Peyer's patch (tissue), 4 donors: ENCODE measurements at regions not wholly inside any gene's neighbourhood (a gene's known extent, or its start where the extent isn't known, plus 50 kb on each side); places are given as distances from the start of the nearest gene placed in this dataset.

Experiments
- DNase-seq, 3 donors: peaks; one replicate each; pipeline ENCODE4 v3.0.0-alpha.2; 2017 to 2019
- H3K27ac ChIP-seq, 4 donors: fragments of 200-600 bp; sonication (generic); one replicate each; pipeline ENCODE4 v1.5.1; 2016 to 2019
- H3K27me3 ChIP-seq, 2 donors: fragments of 200-600 bp; sonication (generic); one replicate each; pipeline ENCODE4 v1.5.1; 2019
- H3K36me3 ChIP-seq, 3 donors: fragments of 200-600 bp; sonication (generic); one replicate each; pipeline ENCODE4 v1.5.1; 2016 to 2019
- H3K4me1 ChIP-seq, 4 donors: fragments of 200-600 bp; sonication (generic); one replicate each; pipeline ENCODE4 v1.5.1; 2016 to 2019
- H3K4me3 ChIP-seq, 4 donors: fragments of 200-600 bp; sonication (generic); 1 replicate in 3 of 4; 2 replicates in 1 of 4; pipeline ENCODE4 v1.5.1; 2016 to 2019; ENCODE audit warnings: mild to moderate bottlenecking in 1 of 4
- H3K9me3 ChIP-seq, 4 donors: fragments of 200-600 bp; sonication (generic); one replicate each; pipeline ENCODE4 v1.5.1; 2016 to 2019; ENCODE audit warnings: mild to moderate bottlenecking in 1 of 4
- CTCF ChIP-seq, 6 experiments: fragments of 450-650 bp in 4 of 6; fragments of 200-600 bp in 2 of 6; sonication (generic) in 1 of 6; IDR thresholded peaks; one replicate each; pipeline ENCODE4 v1.5.1; 2017 to 2019; ENCODE audit warnings: antibody characterized with exemption in 6 of 6, mild to moderate bottlenecking in 3 of 6, moderate library complexity in 1 of 6
- POLR2A ChIP-seq, 2 donors: fragments of 450-650 bp; IDR thresholded peaks; one replicate each; pipeline ENCODE4 v1.5.1; 2017; ENCODE audit warnings: antibody characterized with exemption in 2 of 2, mild to moderate bottlenecking in 2 of 2, moderate library complexity in 2 of 2

- Histone ChIP-seq H3K27me3 (no peaks in the 10 kb centered on the region), H3K9me3 (no peaks in the 10 kb centered on the region), H3K4me3 (no peak overlapping the region), H3K27ac (peak overlapping the region in 1 of 4 donors; percentile 0), H3K36me3 (no peaks in the 10 kb centered on the region), H3K4me1 (peaks cover 0 to 43% (median 3%) of the 10 kb centered on the region in 4 donors)
- DNase-seq, result no peak
- TF ChIP-seq POLR2A (IDR thresholded peaks at IDR 0.05) (no peak), CTCF (IDR thresholded peaks at IDR 0.05) (no peak)
Observed at GRCh38 chr2:204110751-204111516, 174.4 kb downstream of the ICOS start.

- H3K9me3 ChIP-seq, result no peaks in the 10 kb centered on the region
- TF ChIP-seq CTCF (IDR thresholded peaks at IDR 0.05) (no peak), POLR2A (IDR thresholded peaks at IDR 0.05) (no peak)
- peaks cover 0 to 46% (median 3%) of the 10 kb centered on the region in 4 donors for H3K4me1 ChIP-seq
- H3K27me3 ChIP-seq, result no peaks in the 10 kb centered on the region
- no peak for DNase-seq
- no peaks in the 10 kb centered on the region for H3K36me3 ChIP-seq
- H3K4me3 ChIP-seq, result no peak overlapping the region
- no peak overlapping the region for H3K27ac ChIP-seq
Observed at GRCh38 chr2:204112084-204112770, 175.7 kb downstream of the ICOS start.

- Histone ChIP-seq H3K27me3 (no peaks in the 10 kb centered on the region), H3K27ac (no peak overlapping the region), H3K4me3 (no peak overlapping the region), H3K4me1 (peaks cover 0 to 39% (median 3%) of the 10 kb centered on the region in 4 donors), H3K36me3 (no peaks in the 10 kb centered on the region), H3K9me3 (no peaks in the 10 kb centered on the region)
- TF ChIP-seq CTCF (IDR thresholded peaks at IDR 0.05) (no peak), POLR2A (IDR thresholded peaks at IDR 0.05) (no peak)
- DNase-seq, result no peak
Observed at GRCh38 chr2:204114295-204115136, 178.0 kb downstream of the ICOS start.

- DNase-seq, result no peak
- H3K4me1 ChIP-seq, result peaks cover 0 to 31% (median 3%) of the 10 kb centered on the region in 4 donors
Observed at GRCh38 chr2:204115137-204116056, 178.8 kb downstream of the ICOS start.

More at GRCh38 chr2:204115137-204116056, 178.8 kb downstream of the ICOS start:
- H3K36me3 ChIP-seq, result no peaks in the 10 kb centered on the region
- H3K27me3 ChIP-seq, result no peaks in the 10 kb centered on the region
- TF ChIP-seq POLR2A (IDR thresholded peaks at IDR 0.05), result no peak
- no peak for TF ChIP-seq CTCF (IDR thresholded peaks at IDR 0.05)
- no peak overlapping the region for H3K4me3 ChIP-seq
- no peaks in the 10 kb centered on the region for H3K9me3 ChIP-seq
- H3K27ac ChIP-seq, result no peak overlapping the region
